ENCODE measurements at regions not wholly inside any gene's neighbourhood (a gene's known extent, or its start where the extent isn't known, plus 50 kb on each side); places are given as distances from the start of the nearest gene placed in this dataset.

GRCh38 chr1:87568911-87569310 is 240.2 kb downstream of the LMO4 start:
- DNase-seq: no peak

GRCh38 chr1:87572008-87572407 is 243.3 kb downstream of the LMO4 start:
- no peak for DNase-seq

GRCh38 chr1:87572891-87573290 is 244.2 kb downstream of the LMO4 start:
- DNase-seq: no peak

GRCh38 chr1:87575528-87575927 is 246.8 kb downstream of the LMO4 start:
- no peak for DNase-seq

GRCh38 chr1:87578464-87578863 is 249.8 kb downstream of the LMO4 start:
- no peak for DNase-seq

- no peak for DNase-seq
Observed at GRCh38 chr1:87583459-87583858, 254.8 kb downstream of the LMO4 start.

GRCh38 chr1:87584586-87584985 is 255.9 kb downstream of the LMO4 start:
- DNase-seq: no peak

GRCh38 chr1:87586501-87586900 is 257.8 kb downstream of the LMO4 start:
- DNase-seq: no peak

- no peak for DNase-seq
Observed at GRCh38 chr1:87588495-87588894, 259.8 kb downstream of the LMO4 start.

GRCh38 chr1:87591492-87591891 is 262.8 kb downstream of the LMO4 start:
- no peak for DNase-seq

GRCh38 chr1:87592156-87592555 is 263.5 kb downstream of the LMO4 start:
- no peak for DNase-seq

GRCh38 chr1:87594736-87595383 is 266.2 kb downstream of the LMO4 start:
- DNase-seq: no peak

- DNase-seq: no peak
Observed at GRCh38 chr1:87595384-87595781, 266.7 kb downstream of the LMO4 start.

GRCh38 chr1:87598429-87598828 is 269.7 kb downstream of the LMO4 start:
- DNase-seq: no peak

- DNase-seq: no peak
Observed at GRCh38 chr1:87599569-87599968, 270.9 kb downstream of the LMO4 start.

- DNase-seq: no peak
Observed at GRCh38 chr1:87600055-87600850, 271.6 kb downstream of the LMO4 start.

GRCh38 chr1:87600854-87601253 is 272.2 kb downstream of the LMO4 start:
- no peak for DNase-seq

GRCh38 chr1:87603626-87604025 is 274.9 kb downstream of the LMO4 start:
- DNase-seq: no peak

- no peak for DNase-seq
Observed at GRCh38 chr1:87612956-87613355, 284.3 kb downstream of the LMO4 start.

GRCh38 chr1:87615491-87615890 is 286.8 kb downstream of the LMO4 start:
- DNase-seq: no peak

GRCh38 chr1:87615901-87616300 is 287.2 kb downstream of the LMO4 start:
- DNase-seq: no peak

GRCh38 chr1:87620807-87621206 is 292.1 kb downstream of the LMO4 start:
- no peak for DNase-seq

- no peak for DNase-seq
Observed at GRCh38 chr1:87629673-87630072, 301.0 kb downstream of the LMO4 start.

- no peak for DNase-seq
Observed at GRCh38 chr1:87632232-87632631, 303.6 kb downstream of the LMO4 start.

Data from DMS153 (cell line).